Upper lobe of left lung (tissue), 6 donors: ENCODE measurements at regions not wholly inside any gene's neighbourhood (a gene's known extent, or its start where the extent isn't known, plus 50 kb on each side); places are given as distances from the start of the nearest gene placed in this dataset.

Experiments
- ATAC-seq, 2 donors: fragments of 200-7000 bp; cut with Tn5 transposase; one replicate each; pipeline ENCODE4 v1.9.1; 2022; ENCODE audit warnings: mild to moderate bottlenecking in 2 of 2, moderate library complexity in 2 of 2; ENCODE audit not compliant: low FRiP score in 2 of 2
- DNase-seq, 2 donors: peaks; one replicate each; pipeline ENCODE4 v3.0.0-alpha.2; 2019 to 2020
- H3K27ac ChIP-seq, 4 donors: fragments of 200-600 bp; sonication (generic); one replicate each; pipeline ENCODE4 v1.5.1; 2016 to 2019
- H3K27me3 ChIP-seq, 4 donors: fragments of 200-600 bp; sonication (generic); one replicate each; pipeline ENCODE4 v1.5.1; 2017 to 2019
- H3K36me3 ChIP-seq, 4 donors: fragments of 200-600 bp; sonication (generic); one replicate each; pipeline ENCODE4 v1.5.1; 2016 to 2019
- H3K4me1 ChIP-seq, 4 donors: fragments of 200-600 bp; sonication (generic); one replicate each; pipeline ENCODE4 v1.5.1; 2018 to 2019
- H3K4me3 ChIP-seq, 4 donors: fragments of 200-600 bp; sonication (generic); one replicate each; pipeline ENCODE4 v1.5.1; 2017 to 2019; ENCODE audit warnings: mild to moderate bottlenecking in 2 of 4, moderate library complexity in 1 of 4
- H3K9me3 ChIP-seq, 4 donors: fragments of 200-600 bp; sonication (generic); one replicate each; pipeline ENCODE4 v1.5.1; 2018 to 2019
- CTCF ChIP-seq, 6 experiments: fragments of 450-650 bp in 4 of 6; fragments of 200-600 bp in 2 of 6; sonication (generic) in 2 of 6; IDR thresholded peaks; one replicate each; pipeline ENCODE4 v1.5.1; 2016 to 2019; ENCODE audit warnings: antibody characterized with exemption in 6 of 6
- EP300 ChIP-seq, 4 donors: sonication (generic); formaldehyde crosslinking; IDR thresholded peaks; one replicate each; pipeline ENCODE4 v1.5.1; 2017; ENCODE audit warnings: antibody characterized with exemption in 4 of 4, control low read depth in 2 of 4
- POLR2A ChIP-seq, 4 donors: fragments of 450-650 bp; IDR thresholded peaks; one replicate each; pipeline ENCODE4 v1.5.1; 2016 to 2017; ENCODE audit warnings: antibody characterized with exemption in 4 of 4, mild to moderate bottlenecking in 2 of 4
- POLR2AphosphoS5 ChIP-seq, 2 donors: sonication (generic); formaldehyde crosslinking; IDR thresholded peaks; one replicate each; pipeline ENCODE4 v1.5.1; 2017; ENCODE audit warnings: antibody characterized with exemption in 2 of 2
- WGBS, 2 donors: methylation state at CpG; one replicate each; pipeline ENCODE4 v1.1.5; 2017 to 2018; 5-methylcytosine and 5-hydroxymethylcytosine counted together
- donor health status: DM: no; HTN: no; CAD: no; lungs with moderate emphysema.
- donor health status: DM: no; HTN: yes; CAD: no; lungs with severe emphysema.

- H3K27ac ChIP-seq = peak overlapping the region in 1 of 4 donors; percentile 23
- TF ChIP-seq CTCF (IDR thresholded peaks at IDR 0.05) = no peak
- no peak for TF ChIP-seq EP300 (IDR thresholded peaks at IDR 0.05)
- no peak for TF ChIP-seq POLR2A (IDR thresholded peaks at IDR 0.05)
- no peak for TF ChIP-seq POLR2AphosphoS5 (IDR thresholded peaks at IDR 0.05)
- H3K36me3 ChIP-seq = no peaks in the 10 kb centered on the region
- H3K27me3 ChIP-seq = no peaks in the 10 kb centered on the region
- ATAC-seq = no peak
- H3K4me1 ChIP-seq = peaks cover 16 to 22% (median 18%) of the 10 kb centered on the region in 4 donors
- WGBS, 2 donors = 45 to 55% methylated on average over 3 of the region's 3 CpGs
- no peak overlapping the region for H3K4me3 ChIP-seq
- no peaks in the 10 kb centered on the region for H3K9me3 ChIP-seq
- DNase-seq = no peak
Measured at GRCh38 chr20:53662595-53662994, 69.0 kb upstream of the ZNF217 start.

DNA sequence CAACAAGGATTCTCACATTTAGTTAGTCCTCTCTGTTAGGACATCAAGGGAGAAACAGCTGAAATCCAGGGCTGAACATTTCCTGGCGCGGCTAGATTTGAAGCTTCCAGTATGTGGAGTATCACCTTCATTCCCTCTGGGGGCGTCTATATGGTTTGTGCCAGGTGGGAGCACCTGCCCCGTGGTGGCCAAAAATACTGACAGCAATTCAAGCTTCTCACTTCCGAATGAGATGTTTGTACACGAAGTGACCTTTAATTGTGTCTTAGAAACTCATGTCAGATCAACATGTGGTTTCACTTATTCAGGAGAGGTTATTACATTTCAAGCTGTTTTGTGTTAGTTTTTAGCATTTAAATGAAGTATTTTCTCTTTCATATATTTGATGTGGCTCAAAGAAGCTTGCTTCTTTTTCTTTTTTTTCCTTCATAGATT, 67.3 kb upstream of the ZNF217 start:
- TF ChIP-seq CTCF (IDR thresholded peaks at IDR 0.05) = no peak
- no peak for TF ChIP-seq POLR2A (IDR thresholded peaks at IDR 0.05)
- no peak for TF ChIP-seq POLR2AphosphoS5 (IDR thresholded peaks at IDR 0.05)
- ATAC-seq (peak in 1 of 2 donors; percentile 18), DNase-seq (no peak)
- Histone ChIP-seq H3K9me3 (no peaks in the 10 kb centered on the region), H3K36me3 (no peaks in the 10 kb centered on the region), H3K4me3 (no peak overlapping the region), H3K27me3 (no peaks in the 10 kb centered on the region), H3K4me1 (peaks cover 25 to 36% (median 28%) of the 10 kb centered on the region in 4 donors), H3K27ac (peak overlapping the region; percentile 67 to 81 (median 77))
- 63% methylated on average over 6 of the region's 6 CpGs for WGBS, 2 donors

DNA sequence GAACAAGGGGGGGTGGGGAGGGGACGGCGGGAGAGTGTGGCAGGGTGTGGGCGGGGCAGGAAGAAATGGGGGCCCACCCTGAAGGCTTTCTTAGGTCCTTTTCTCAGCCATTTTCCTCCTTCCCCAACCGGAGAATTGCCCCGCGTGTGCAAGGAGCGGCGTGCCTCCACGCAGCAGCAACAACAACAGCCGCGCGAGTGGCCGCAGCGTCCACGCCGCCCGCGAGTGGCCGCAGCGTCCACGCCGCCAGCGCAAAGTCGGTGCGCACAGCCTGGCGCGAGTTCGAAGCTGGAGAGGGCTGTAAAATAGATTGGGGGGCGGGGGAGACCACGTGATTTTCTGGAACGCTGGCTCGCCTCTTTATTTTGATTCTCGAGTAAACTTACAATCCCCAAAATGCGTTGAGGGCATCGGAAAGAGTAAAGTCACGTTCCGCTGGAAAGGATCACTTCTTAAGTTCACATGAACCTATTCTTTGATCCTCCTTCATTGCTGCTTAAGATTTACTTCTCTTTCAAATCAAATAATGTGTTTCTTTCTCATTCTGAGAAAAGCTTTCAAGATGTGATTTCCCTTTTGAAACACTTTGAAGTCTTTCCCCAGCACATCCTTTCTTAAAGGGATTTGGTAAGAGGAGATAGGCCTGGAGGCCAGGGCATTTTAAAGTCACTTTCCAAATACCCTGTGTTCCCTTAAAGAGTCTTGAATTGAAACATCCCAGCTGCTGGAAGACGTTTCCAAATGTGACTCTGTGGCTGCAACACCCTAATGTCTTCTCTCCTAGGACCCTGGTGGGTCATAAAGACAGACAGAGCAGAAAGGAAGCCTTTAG, 66.7 kb upstream of the ZNF217 start:
- Histone ChIP-seq H3K27ac (peak overlapping the region; percentile 67 to 81 (median 77)), H3K36me3 (no peaks in the 10 kb centered on the region), H3K4me1 (peaks cover 25 to 40% (median 30%) of the 10 kb centered on the region in 4 donors), H3K4me3 (peak overlapping the region in 3 of 4 donors; percentile 35 to 46 (median 44)), H3K9me3 (no peaks in the 10 kb centered on the region), H3K27me3 (no peaks in the 10 kb centered on the region)
- peak in 1 of 2 donors; percentile 55 for ATAC-seq
- 11 to 13% methylated on average over 26 to 38 of the region's 38 CpGs for WGBS, 2 donors
- TF ChIP-seq POLR2A (IDR thresholded peaks at IDR 0.05) (no peak), POLR2AphosphoS5 (IDR thresholded peaks at IDR 0.05) (no peak), EP300 (IDR thresholded peaks at IDR 0.05) (no peak), CTCF (IDR thresholded peaks at IDR 0.05) (no peak)
- DNase-seq = peak in 1 of 2 donors; percentile 81

DNA sequence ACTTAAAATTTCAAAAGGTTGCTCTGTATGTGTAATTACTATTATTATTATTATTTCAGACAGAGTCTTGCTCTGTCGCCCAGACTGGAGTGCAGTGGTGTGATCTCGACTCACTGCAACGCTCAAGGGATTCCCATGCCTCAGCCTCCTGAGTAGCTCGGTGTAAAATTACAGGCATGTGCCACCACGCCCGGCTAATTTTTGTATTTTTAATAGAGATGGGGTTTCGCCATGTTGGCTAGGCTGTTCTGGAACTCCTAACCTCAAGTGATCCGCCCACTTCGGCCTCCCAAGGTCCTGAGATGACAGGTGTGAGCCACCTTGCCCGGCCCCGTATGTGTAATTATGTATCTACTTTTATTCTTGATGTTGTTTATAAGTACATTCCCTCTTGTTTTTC, 65.3 kb upstream of the ZNF217 start:
- 93 to 97% methylated on average over 11 of the region's 11 CpGs for WGBS, 2 donors
- DNase-seq = no peak
- H3K36me3 ChIP-seq = no peaks in the 10 kb centered on the region
- no peak overlapping the region for H3K4me3 ChIP-seq
- H3K4me1 ChIP-seq = peaks cover 25 to 42% (median 33%) of the 10 kb centered on the region in 4 donors
- no peak overlapping the region for H3K27ac ChIP-seq
- TF ChIP-seq EP300 (IDR thresholded peaks at IDR 0.05) (no peak), POLR2AphosphoS5 (IDR thresholded peaks at IDR 0.05) (no peak), POLR2A (IDR thresholded peaks at IDR 0.05) (no peak), CTCF (IDR thresholded peaks at IDR 0.05) (no peak)
- H3K27me3 ChIP-seq = no peaks in the 10 kb centered on the region
- H3K9me3 ChIP-seq = no peaks in the 10 kb centered on the region
- no peak for ATAC-seq
